B cell (primary cell): ENCODE measurements at regions not wholly inside any gene's neighbourhood (a gene's known extent, or its start where the extent isn't known, plus 50 kb on each side); places are given as distances from the start of the nearest gene placed in this dataset.

ENCODE experiments used
- ATAC-seq: fragments of 200-7000 bp; cut with Tn5 transposase; one replicate; pipeline ENCODE4 v1.10.0; 2021; ENCODE audit warnings: low read depth, mild to moderate bottlenecking, moderate number of reproducible peaks, moderate library complexity
- CTCF ChIA-PET: fragments of 350-600 bp; sonication (Branson Sonifier 250); formaldehyde crosslinking; loops from one replicate; lab custom pipeline; 2021; ENCODE audit warnings: antibody characterized with exemption, inconsistent platforms; lab: Charles Lee
- POLR2A ChIA-PET: fragments of 350-600 bp; sonication (Branson Sonifier 250); formaldehyde crosslinking; loops from one replicate; lab custom pipeline; 2021; ENCODE audit warnings: antibody characterized with exemption; lab: Charles Lee
- DNase-seq: peaks from one replicate; pipeline ENCODE4 v3.0.0; 2013
- H2AFZ ChIP-seq: 2 replicates; pipeline ENCODE4 v1.6.1; 2012; ENCODE audit warnings: mild to moderate bottlenecking, low read depth, low read length; ENCODE audit not compliant: insufficient read depth, poor library complexity, severe bottlenecking
- H3K27ac ChIP-seq, 2 donors: 1 replicate in 1 of 2; 2 replicates in 1 of 2; pipeline ENCODE4 v1.5.1; 2012 to 2013; ENCODE audit warnings: low read length in 2 of 2, mild to moderate bottlenecking in 2 of 2, moderate library complexity in 1 of 2
- H3K27me3 ChIP-seq, 4 experiments: fragments of 200-600 bp in 1 of 4; sonication (generic) in 1 of 4; replicated peaks in 1 of 4; 1 replicate in 2 of 4; 2 replicates in 2 of 4; pipeline versions ENCODE4 v1.6.1 to v1.7.0; 2013 to 2016; ENCODE audit warnings: low read length in 3 of 4, mild to moderate bottlenecking in 2 of 4, mixed read lengths in 1 of 4, moderate library complexity in 1 of 4; ENCODE audit not compliant: insufficient read depth in 4 of 4, control insufficient read depth in 3 of 4; ENCODE audit errors: control extremely low read depth in 1 of 4
- H3K36me3 ChIP-seq, 2 experiments: replicated peaks in 1 of 2; 1 replicate in 1 of 2; 2 replicates in 1 of 2; pipeline versions ENCODE4 v1.6.1 to v1.7.1; 2013; ENCODE audit warnings: low read length in 1 of 2; ENCODE audit not compliant: insufficient read depth in 2 of 2, control insufficient read depth in 1 of 2; ENCODE audit errors: control extremely low read depth in 1 of 2, extremely low read depth in 1 of 2
- H3K4me1 ChIP-seq, 2 donors: fragments of 200-600 bp in 1 of 2; sonication (generic) in 1 of 2; 1 replicate in 1 of 2; 2 replicates in 1 of 2; pipeline versions ENCODE4 v1.5.1 to v1.6.1; 2013 to 2017; ENCODE audit warnings: low read length in 2 of 2; ENCODE audit not compliant: control insufficient read depth in 2 of 2, insufficient read depth in 2 of 2
- H3K4me2 ChIP-seq: replicated peaks from 2 replicates; pipeline ENCODE3; 2012; ENCODE audit warnings: mild to moderate bottlenecking, low read depth, low read length; ENCODE audit not compliant: poor library complexity, severe bottlenecking
- H3K4me3 ChIP-seq, 5 experiments: fragments of 200-600 bp in 1 of 5; sonication (generic) in 1 of 5; 1 replicate in 3 of 5; 2 replicates in 2 of 5; pipeline versions ENCODE4 v1.5.1 to v1.7.0; 2011 to 2016; ENCODE audit warnings: low read length in 4 of 5, mild to moderate bottlenecking in 4 of 5, low read depth in 2 of 5, control low read depth in 1 of 5, moderate library complexity in 1 of 5; ENCODE audit not compliant: insufficient read depth in 1 of 5; ENCODE audit errors: control extremely low read depth in 1 of 5, extremely low read depth in 1 of 5
- H3K79me2 ChIP-seq: fragments of 200-600 bp; sonication (generic); one replicate; pipeline ENCODE4 v1.6.0; 2016; ENCODE audit warnings: low read length; ENCODE audit not compliant: control insufficient read depth, insufficient read depth
- H3K9ac ChIP-seq: fragments of 200-600 bp; sonication (generic); 2 replicates; pipeline ENCODE4 v1.6.1; 2017; ENCODE audit warnings: mild to moderate bottlenecking, low read length, moderate library complexity
- H3K9me3 ChIP-seq, 3 donors: one replicate each; pipeline versions ENCODE4 v1.6.1 to v1.7.1; 2013; ENCODE audit warnings: low read length in 2 of 3; ENCODE audit not compliant: control insufficient read depth in 2 of 3, insufficient read depth in 1 of 3; ENCODE audit errors: control extremely low read depth in 1 of 3
- H4K20me1 ChIP-seq: 2 replicates; pipeline ENCODE4 v1.6.0; 2012; ENCODE audit warnings: mild to moderate bottlenecking, low read length; ENCODE audit not compliant: insufficient read depth, control insufficient read depth, poor library complexity, severe bottlenecking
- H3K27ac Mint-ChIP-seq: one replicate; pipeline ENCODE4 v1.8.0; 2021; ENCODE audit warnings: mixed read lengths
- H3K27me3 Mint-ChIP-seq: one replicate; pipeline ENCODE4 v1.8.0; 2021; ENCODE audit warnings: mixed read lengths
- H3K4me1 Mint-ChIP-seq: one replicate; pipeline ENCODE4 v1.8.0; 2021; ENCODE audit warnings: mixed read lengths
- H3K4me3 Mint-ChIP-seq: one replicate; pipeline ENCODE4 v1.8.0; 2021; ENCODE audit warnings: mixed read lengths
- H3K9me3 Mint-ChIP-seq: one replicate; pipeline ENCODE4 v1.8.0; 2022; ENCODE audit warnings: mixed read lengths; ENCODE audit not compliant: insufficient read depth
- EZH2 ChIP-seq: IDR thresholded peaks from 2 replicates; pipeline ENCODE4 v1.6.1; 2012; ENCODE audit warnings: borderline replicate concordance, low read depth, mild to moderate bottlenecking, moderate library complexity, low read length; ENCODE audit not compliant: insufficient read depth, poor library complexity, severe bottlenecking
- WGBS: methylation state at CpG from one replicate; pipeline ENCODE4 v1.1.5; 2013; ENCODE audit warnings: missing lambda C conversion rate; ENCODE audit not compliant: insufficient coverage; 5-methylcytosine and 5-hydroxymethylcytosine counted together
- intact Hi-C: fragments of 100-400 bp; cut with micrococcal nuclease; formaldehyde crosslinking; loops from one replicate; pipeline ENCODE4 v1.10.0; 2022
- TF ChIP-seq, protein P1 (sequence below): fragments of 200-600 bp; IDR thresholded peaks from one replicate; pipeline ENCODE4 v1.8.0; 2022; ENCODE audit warnings: antibody characterized with exemption, mild to moderate bottlenecking

DNA sequence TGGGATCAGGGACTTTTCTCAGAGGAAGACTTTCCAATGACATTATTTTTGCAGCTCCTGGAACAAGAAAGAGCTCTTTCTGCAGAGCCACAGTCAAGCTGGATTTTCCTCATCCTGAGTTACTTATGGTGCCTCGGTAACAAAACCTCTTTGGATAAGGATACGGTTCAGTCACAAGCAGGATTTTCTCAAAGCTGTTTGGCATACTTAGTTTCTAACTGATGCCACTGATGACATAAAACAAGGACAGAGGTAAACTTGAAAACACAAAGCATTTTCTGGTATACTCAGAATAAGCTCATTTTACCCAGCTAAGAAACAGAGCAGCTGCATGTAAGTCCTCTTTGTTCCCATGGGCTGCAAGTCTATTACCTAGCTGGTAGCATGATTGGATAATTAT is 340.9 kb upstream of the MEOX2 start:
- intact Hi-C loops, result no loop called here
- 86% methylated on average over 1 of the region's 2 CpGs for WGBS
- no peak for DNase-seq
- Histone ChIP-seq H3K79me2 (no peaks in the 10 kb centered on the region), H2AFZ (no peak overlapping the region), H3K27ac (no peak overlapping the region), H3K4me2 (no peak overlapping the region), H3K9ac (no peak overlapping the region), H3K27me3 (no peaks in the 10 kb centered on the region), H4K20me1 (no peaks in the 10 kb centered on the region), H3K4me3 (no peak overlapping the region), H3K9me3 (no peaks in the 10 kb centered on the region), H3K4me1 (no peaks in the 10 kb centered on the region), H3K36me3 (no peaks in the 10 kb centered on the region)
- Mint-ChIP-seq H3K4me3 (no peak overlapping the region), H3K27ac (no peak overlapping the region), H3K9me3 (no peaks in the 10 kb centered on the region), H3K4me1 (no peaks in the 10 kb centered on the region), H3K27me3 (no peaks in the 10 kb centered on the region)
- ChIA-PET CTCF (no interaction called here), POLR2A (no interaction called here)
- ATAC-seq, result no peak
- TF ChIP-seq, protein P1, sequence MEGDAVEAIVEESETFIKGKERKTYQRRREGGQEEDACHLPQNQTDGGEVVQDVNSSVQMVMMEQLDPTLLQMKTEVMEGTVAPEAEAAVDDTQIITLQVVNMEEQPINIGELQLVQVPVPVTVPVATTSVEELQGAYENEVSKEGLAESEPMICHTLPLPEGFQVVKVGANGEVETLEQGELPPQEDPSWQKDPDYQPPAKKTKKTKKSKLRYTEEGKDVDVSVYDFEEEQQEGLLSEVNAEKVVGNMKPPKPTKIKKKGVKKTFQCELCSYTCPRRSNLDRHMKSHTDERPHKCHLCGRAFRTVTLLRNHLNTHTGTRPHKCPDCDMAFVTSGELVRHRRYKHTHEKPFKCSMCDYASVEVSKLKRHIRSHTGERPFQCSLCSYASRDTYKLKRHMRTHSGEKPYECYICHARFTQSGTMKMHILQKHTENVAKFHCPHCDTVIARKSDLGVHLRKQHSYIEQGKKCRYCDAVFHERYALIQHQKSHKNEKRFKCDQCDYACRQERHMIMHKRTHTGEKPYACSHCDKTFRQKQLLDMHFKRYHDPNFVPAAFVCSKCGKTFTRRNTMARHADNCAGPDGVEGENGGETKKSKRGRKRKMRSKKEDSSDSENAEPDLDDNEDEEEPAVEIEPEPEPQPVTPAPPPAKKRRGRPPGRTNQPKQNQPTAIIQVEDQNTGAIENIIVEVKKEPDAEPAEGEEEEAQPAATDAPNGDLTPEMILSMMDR, result no peak
- no peak for TF ChIP-seq EZH2

DNA sequence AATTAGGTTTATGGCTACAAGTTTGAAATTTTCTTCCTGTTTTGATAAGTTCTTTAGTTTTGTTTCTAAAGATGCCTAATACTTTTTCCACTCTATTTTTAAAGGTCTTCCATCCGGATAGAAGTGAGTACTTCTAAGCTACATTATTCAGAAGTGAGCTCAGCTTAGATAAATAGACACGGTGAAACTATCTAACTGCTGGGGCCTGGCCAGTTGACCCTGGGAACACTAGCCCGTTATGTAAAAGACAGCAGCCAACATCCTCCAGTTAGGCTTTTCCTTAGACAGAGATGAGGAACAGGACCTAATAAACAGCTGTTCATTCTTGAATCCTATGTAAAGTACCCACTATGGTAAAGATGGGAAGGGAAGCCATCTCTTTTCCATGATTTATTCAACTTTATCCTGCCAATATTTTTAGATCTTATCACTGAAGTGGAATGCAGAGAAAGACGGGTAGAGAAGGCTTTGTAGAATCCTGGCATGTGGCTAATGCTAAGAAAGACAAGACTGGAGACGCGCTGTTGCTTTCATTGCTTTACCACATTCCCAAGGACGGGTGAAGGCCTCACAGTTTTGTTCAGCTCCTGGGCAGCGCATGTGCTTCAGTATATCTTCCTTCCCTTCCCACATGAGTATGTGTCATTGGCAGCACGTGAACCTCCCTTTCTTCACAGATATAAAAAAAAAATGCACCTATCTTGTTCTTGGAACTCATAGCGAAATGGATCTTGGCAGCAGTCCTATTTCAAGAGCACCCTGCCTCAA is 340.0 kb upstream of the MEOX2 start:
- intact Hi-C loops, result no loop called here
- Histone ChIP-seq H3K4me3 (no peak overlapping the region), H3K27ac (no peak overlapping the region), H3K4me2 (no peak overlapping the region), H3K79me2 (no peaks in the 10 kb centered on the region), H3K4me1 (no peaks in the 10 kb centered on the region), H3K9ac (no peak overlapping the region), H2AFZ (no peak overlapping the region), H3K27me3 (no peaks in the 10 kb centered on the region), H3K9me3 (no peaks in the 10 kb centered on the region), H4K20me1 (no peaks in the 10 kb centered on the region), H3K36me3 (no peaks in the 10 kb centered on the region)
- ChIA-PET CTCF (no interaction called here), POLR2A (no interaction called here)
- Mint-ChIP-seq H3K27ac (no peak overlapping the region), H3K9me3 (no peaks in the 10 kb centered on the region), H3K27me3 (no peaks in the 10 kb centered on the region), H3K4me1 (no peaks in the 10 kb centered on the region), H3K4me3 (no peak overlapping the region)
- WGBS, result 90% methylated on average over 9 of the region's 10 CpGs
- no peak for ATAC-seq
- DNase-seq, result no peak
- no peak for TF ChIP-seq EZH2
- TF ChIP-seq, protein P1, result no peak
